ENCODE measurements at regions not wholly inside any gene's neighbourhood (a gene's known extent, or its start where the extent isn't known, plus 50 kb on each side); places are given as distances from the start of the nearest gene placed in this dataset.

- DNase-seq (ENCODE audit: low spot score), result no peak
Observed at GRCh38 chr1:87820668-87821334, 492.1 kb downstream of the LMO4 start.

GRCh38 chr1:87821335-87821697 is 492.6 kb downstream of the LMO4 start:
- DNase-seq (ENCODE audit: low spot score), result no peak

DNA sequence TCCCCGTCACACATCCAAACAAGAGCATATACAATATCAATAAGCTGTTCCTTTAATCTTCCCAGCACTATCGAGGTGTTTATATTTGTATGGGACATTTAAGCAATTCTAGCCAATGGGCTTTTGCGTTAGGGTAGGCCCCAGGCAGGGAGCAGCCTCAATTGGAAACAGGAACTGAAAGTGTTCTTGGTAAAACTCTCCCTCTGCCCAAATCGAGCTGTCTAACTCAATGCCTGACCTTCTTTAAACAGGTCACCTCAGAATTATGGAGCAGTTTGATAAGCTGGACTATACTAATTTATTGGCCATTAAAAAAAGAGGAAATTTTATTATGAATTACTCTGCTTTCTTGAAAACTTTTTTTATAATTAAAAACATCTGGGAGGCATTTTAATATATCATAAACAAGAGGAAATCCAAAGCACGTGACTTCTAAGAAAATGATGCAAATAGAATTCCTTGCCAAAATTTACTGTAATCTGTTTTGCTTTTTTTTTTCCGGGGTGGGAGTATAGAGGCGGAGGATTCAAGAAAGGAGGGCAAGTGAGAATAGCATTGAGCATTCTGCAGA is 498.1 kb downstream of the LMO4 start:
- DNase-seq (ENCODE audit: low spot score), result peak; percentile 34

DNA sequence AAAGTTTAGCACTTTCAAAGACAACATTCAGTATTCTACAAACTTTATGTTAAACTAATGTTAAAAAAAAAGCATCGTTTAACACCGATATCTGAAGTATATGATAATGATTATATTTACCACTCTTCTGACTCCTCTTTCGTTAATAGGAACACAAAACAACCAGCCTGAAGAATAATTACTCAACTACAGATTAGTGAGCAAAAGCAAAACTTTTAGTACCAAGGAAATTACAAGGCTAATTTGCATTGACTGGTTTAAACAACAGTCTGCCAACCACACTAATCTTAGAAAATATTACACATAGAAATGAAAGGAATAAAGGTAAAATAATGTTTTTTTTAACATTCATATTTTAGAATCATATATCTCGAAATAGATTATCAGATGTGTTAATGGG is 500.7 kb downstream of the LMO4 start:
- no peak for DNase-seq (ENCODE audit: low spot score)

DNA sequence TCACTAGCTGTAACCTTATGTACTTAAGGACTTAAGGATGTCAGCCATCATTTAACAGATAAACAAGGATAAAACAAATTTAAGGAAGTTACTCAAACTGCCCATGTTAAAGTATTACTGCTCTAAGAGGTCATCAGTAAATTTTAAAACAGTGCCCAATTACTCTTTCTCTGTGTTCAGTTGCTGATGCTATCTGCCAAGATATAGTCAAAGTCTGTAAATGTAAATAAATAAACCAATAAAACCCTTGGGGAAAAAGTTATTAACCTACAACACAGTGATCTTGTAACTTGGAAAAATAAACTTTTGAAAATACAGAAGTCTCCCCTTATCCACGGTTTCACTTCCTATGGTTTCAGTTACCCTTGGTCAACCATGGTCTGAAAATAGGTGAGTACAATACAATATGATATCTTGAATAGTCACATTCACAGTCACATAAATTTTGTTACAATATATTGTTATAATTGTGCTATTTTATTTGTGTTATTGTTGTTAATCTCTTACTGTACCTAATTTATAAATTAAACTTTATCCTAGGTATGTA is 501.8 kb downstream of the LMO4 start:
- DNase-seq (ENCODE audit: low spot score), result no peak

DNA sequence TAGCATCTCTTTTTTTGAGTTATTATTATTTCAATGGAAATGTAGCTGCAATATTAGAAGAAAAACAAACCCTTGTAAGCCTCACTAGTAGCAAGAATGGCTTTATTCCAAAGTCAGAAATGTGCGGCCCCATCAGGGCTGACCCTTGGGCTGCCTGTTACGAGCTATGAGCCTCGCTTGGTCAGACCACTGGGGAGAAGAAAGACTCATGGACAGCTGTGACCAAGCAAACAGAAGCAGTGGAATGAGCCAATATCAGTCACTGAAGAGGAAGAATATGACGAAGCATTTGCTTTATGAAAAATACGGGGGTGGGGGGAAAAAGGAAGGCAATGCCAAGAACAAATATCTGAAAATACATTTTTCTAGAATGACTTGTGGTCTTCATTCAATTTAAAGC is 504.5 kb downstream of the LMO4 start:
- DNase-seq (ENCODE audit: low spot score), result no peak

DNA sequence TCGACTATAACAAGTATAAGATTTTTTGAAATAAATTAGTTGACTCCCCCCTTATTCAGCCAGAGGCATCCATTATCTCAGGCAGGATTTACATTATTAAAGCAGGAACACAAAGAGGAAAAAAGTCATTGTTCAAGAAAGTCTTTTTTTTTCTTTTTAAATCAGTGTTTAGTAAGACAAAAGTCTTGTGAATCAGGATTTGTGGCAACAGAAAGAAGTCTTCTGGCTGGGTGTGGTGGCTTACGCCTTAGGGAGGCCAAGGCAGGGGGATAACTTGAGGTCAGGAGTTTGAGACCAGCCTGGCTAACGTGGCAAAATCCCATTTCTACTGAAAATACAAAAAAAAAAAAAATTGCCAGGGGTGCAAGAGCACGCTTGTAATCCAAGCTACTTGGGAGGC is 505.5 kb downstream of the LMO4 start:
- no peak for DNase-seq (ENCODE audit: low spot score)

GRCh38 chr1:87834941-87835340 is 506.3 kb downstream of the LMO4 start:
- no peak for DNase-seq (ENCODE audit: low spot score)

DNA sequence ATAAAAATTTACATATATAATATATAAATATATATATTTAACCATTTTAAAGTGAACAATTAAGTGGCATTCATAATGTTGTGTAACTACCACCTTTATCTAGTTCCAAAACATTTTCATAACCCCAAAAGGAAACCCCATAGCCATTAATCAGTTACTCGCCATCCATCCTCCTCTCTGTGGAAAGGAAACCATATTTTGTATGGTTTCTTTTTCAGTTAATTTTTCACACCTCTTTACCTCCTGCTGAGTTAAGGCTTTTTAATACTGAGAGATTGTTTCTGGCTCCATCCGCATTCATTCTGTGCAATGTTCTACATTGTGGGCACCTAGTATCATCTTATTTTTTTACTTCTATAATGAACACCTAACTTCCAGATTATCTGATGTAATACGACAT is 512.1 kb downstream of the LMO4 start:
- DNase-seq (ENCODE audit: low spot score), result no peak

DNA sequence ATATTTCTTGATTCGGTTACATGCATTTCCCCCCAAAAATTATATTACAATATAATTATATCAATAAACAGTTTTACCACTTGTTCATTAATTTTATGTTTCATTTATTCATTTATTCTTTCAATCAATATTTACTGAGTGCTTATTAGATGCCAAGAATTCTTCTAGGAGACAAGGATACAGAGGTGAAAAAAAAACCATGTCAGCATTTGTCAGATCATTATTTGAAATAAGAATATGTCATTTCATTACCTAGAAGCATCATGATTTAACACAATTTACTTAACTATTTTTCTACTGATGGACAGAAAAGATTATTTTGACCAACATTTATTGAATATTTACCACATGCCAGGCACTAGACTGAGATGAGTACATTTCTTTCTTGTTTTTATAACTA is 512.7 kb downstream of the LMO4 start:
- DNase-seq (ENCODE audit: low spot score), result no peak

DNA sequence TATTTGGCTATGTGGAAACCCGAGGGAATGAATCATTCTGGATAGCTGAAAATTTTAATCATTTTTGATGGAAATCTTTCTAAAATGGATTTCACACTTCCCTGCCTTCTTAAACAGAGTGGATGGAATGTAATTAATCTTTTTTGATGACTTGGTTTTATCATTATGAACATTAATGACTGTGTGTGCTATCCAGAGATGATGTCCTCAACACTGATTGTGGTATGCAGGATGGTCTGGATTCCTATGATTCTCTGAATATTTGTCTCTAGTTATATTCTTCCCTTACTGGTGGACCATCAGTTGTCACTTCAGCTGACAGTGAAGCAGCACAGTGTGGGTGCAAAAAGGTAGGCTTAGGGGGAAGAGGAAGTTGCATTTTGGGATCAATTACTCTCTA is 513.5 kb downstream of the LMO4 start:
- no peak for DNase-seq (ENCODE audit: low spot score)

DNA sequence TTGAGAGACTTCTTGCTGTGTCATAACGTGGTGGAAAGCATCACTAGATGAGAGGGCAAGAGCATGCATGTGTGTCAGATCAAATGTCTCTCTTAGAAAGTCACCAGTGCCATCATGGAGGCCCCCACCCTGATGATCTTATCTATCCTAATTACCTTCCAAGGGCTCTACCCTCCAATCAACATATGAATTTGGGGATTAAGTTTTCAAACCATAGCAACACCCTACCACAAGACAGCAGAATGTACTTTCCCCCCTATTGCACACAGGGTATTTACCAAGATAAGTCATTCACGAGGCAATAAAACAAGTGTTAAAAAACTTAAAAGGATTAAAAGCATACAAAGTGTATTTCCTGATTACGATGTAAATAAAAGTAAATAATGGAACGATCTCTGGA is 515.6 kb downstream of the LMO4 start:
- no peak for DNase-seq (ENCODE audit: low spot score)

- DNase-seq (ENCODE audit: low spot score), result no peak
Observed at GRCh38 chr1:87851490-87851889, 522.8 kb downstream of the LMO4 start.

DNA sequence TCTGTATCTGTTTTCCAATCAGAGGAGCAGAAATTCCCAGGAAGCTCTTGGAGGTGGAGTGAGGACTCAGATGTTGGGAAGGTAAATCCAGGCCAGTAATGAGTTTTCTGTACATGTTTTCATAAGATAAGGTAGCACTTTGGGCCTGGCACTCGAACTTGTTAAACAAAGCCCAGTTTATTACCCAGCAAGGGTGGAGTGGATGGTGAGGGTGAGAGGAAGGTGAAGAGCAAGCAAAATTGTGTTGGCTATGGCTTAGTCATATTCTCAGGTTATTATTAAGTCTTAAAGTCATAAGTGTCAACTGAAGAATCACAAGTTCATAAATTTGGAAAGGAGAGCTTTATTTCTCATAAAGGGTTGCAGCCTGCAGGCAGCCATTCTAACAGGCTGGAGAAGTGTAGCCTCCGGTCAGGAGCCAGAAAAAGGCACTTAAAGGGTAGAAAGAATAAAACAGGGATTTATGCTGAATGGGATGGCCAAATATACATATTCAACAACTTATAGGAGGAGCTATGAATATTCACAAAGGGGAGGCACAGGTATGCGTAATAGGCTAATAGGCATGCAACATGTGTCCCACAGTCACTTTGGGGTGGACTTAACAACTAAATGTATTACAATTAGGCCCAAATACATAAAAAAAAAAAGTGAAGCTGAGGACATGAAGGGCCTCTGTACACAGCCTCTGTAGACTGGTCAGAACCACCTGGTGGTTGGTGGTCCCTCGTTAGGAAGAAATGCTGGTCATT is 523.9 kb downstream of the LMO4 start:
- DNase-seq (ENCODE audit: low spot score), result no peak

- DNase-seq (ENCODE audit: low spot score), result no peak
Observed at GRCh38 chr1:87853576-87854351, 525.1 kb downstream of the LMO4 start.

DNA sequence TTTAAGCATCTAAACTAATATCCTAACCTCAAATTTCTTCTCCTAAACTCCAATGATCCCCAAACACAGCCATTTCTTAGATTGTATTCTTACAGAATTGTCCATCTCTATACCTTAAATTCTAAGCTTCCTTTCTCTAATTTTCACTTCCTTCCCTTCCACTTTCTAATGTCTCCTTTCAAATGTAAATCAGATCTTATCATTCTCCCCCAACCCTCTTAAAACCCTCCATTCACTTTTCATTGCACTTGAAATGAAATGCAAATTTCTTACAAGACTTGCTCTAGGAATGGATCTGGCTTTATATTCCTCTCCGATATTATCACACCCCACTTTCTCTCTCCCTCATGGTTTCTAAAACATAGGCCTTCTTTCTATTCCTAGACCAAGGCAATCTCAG is 534.6 kb downstream of the LMO4 start:
- no peak for DNase-seq (ENCODE audit: low spot score)

DNA sequence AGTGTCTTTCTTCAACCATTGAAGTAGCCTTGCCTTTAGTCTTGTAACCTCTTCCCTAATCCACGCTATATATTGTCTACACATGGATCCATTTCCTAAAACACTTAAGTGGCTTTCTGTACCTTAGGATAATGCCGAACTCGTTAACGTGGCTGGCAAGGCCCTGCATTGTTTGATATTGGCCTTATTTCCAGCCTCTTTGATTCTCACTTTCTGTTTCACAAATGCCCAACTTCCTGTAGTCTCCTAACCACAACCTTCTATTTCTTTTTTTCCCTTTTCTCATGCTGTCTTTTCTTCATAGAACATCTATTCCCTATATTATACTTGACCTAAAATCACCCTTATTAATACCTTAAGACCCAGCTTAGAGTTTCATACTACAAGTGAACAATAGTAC is 536.0 kb downstream of the LMO4 start:
- no peak for DNase-seq (ENCODE audit: low spot score)

DNA sequence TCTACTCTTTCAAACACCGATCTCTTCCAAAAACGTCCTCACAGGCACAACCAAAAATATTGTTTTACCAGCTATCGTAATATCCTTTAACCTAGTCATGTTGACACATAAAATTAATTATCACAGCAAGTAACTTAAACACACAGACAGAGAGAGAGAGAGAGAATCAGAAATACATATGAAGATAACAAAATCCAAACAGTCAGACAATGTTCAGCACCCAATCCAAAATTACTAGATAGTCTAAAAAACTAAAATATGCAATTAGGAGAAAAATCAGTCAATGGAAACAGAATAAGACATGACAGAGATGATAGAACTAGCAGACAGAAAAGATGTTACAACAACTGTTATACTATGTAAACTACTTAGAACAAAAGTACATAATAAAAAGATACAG is 537.7 kb downstream of the LMO4 start:
- no peak for DNase-seq (ENCODE audit: low spot score)

- DNase-seq (ENCODE audit: low spot score), result no peak
Observed at GRCh38 chr1:87867626-87868025, 538.9 kb downstream of the LMO4 start.

DNA sequence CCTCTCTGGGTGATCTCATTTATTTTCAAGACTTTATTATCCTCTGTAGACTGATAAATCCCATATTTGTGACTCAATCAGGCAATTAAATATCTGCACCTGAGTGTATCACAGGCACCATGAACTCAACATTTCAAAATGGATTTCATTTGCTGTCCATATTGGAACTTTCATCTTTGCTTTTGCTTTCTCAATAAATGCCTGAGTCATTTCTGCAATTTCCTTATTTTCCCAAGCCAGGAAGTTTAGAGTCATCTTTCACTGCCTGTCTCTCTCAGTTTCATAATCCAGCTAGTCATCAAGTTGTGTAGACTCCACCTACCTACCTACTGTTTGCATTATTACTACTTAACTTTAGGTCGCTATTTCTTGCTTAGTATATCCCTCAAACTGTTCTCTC is 540.9 kb downstream of the LMO4 start:
- no peak for DNase-seq (ENCODE audit: low spot score)

DNA sequence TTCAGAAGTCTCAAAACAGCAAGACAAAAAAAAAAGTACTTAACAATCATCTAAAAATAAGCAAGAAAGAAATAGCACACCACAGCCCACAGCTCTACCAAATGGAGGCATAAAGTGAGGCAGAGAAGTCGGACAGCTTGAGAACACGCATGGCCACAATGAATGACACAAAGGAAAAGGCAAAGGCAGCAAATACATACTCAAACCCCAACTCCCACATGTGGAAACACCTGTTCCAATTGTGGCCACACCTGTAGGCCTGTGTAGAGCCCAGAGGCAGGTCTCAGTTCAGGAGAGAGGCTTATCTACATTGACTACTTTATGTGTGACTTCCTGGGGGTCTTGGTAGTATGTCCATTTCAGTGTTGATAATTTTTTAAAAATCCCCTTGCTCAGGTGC is 543.5 kb downstream of the LMO4 start:
- DNase-seq (ENCODE audit: low spot score), result no peak

GRCh38 chr1:87872692-87873091 is 544.0 kb downstream of the LMO4 start:
- no peak for DNase-seq (ENCODE audit: low spot score)

GRCh38 chr1:87878873-87879272 is 550.2 kb downstream of the LMO4 start:
- DNase-seq (ENCODE audit: low spot score), result no peak

Measured in putamen (tissue), 1 donor.